ENCODE measurements at regions not wholly inside any gene's neighbourhood (a gene's known extent, or its start where the extent isn't known, plus 50 kb on each side); places are given as distances from the start of the nearest gene placed in this dataset.

DNA sequence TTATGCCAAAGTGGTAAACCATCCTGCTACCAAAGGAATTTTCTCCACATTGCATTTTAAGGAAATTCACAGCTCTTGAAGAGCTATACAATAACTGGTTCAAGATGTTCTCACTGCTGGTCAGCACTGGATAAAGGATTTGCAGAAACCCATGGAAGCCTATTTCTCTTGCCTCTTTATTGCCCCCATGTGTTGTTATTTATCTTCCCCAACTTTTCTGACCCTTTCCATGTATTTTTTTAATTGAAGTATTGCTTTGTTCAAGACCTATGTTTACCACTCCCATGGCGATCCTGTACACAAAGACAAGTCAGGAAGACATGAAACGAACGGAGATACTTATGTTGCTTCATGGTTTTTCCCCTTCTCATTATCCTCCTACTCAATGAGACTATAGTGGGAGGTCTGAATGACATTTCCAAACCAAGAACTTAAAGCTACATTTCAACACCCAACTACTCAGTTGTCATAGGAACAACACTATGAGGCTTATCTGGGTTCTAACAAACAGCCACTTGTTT is 566.4 kb upstream of the DIPK2B start:
- no peaks in the 10 kb centered on the region for H3K9me3 ChIP-seq (ENCODE audit: low read length)
- H3F3A ChIP-seq (ENCODE audit: insufficient read depth, low read length) = no peaks in the 10 kb centered on the region
- H2AFZ ChIP-seq (ENCODE audit: low read length) = no peak overlapping the region
- H3K79me2 ChIP-seq (ENCODE audit: insufficient read depth, low read length) = no peaks in the 10 kb centered on the region
- no peaks in the 10 kb centered on the region for H4K20me1 ChIP-seq (ENCODE audit: insufficient read depth, low read length)
- no peak overlapping the region for H3K4me3 ChIP-seq (ENCODE audit: low read depth, low read length, poor library complexity, severe bottlenecking)
- H3K27me3 ChIP-seq (ENCODE audit: insufficient read depth, low read length) = no peaks in the 10 kb centered on the region
- no peak overlapping the region for H3K4me2 ChIP-seq (ENCODE audit: low read length)
- H3K9me2 ChIP-seq (ENCODE audit: low read depth, low read length) = no peaks in the 10 kb centered on the region
- TF ChIP-seq EZH2 (IDR thresholded peaks at IDR 0.05; ENCODE audit: borderline replicate concordance, low read length) = no peak
- TF ChIP-seq, protein P1, sequence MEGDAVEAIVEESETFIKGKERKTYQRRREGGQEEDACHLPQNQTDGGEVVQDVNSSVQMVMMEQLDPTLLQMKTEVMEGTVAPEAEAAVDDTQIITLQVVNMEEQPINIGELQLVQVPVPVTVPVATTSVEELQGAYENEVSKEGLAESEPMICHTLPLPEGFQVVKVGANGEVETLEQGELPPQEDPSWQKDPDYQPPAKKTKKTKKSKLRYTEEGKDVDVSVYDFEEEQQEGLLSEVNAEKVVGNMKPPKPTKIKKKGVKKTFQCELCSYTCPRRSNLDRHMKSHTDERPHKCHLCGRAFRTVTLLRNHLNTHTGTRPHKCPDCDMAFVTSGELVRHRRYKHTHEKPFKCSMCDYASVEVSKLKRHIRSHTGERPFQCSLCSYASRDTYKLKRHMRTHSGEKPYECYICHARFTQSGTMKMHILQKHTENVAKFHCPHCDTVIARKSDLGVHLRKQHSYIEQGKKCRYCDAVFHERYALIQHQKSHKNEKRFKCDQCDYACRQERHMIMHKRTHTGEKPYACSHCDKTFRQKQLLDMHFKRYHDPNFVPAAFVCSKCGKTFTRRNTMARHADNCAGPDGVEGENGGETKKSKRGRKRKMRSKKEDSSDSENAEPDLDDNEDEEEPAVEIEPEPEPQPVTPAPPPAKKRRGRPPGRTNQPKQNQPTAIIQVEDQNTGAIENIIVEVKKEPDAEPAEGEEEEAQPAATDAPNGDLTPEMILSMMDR (IDR thresholded peaks at IDR 0.05; ENCODE audit: low read length) = no peak
- H3K36me3 ChIP-seq (ENCODE audit: insufficient read depth, low read length) = no peaks in the 10 kb centered on the region
- H3K9ac ChIP-seq (ENCODE audit: low read length) = no peak overlapping the region
- H3K27ac ChIP-seq (ENCODE audit: low read depth, low read length, poor library complexity, severe bottlenecking) = no peak overlapping the region
- H3K4me1 ChIP-seq (ENCODE audit: insufficient read depth, low read length, severe bottlenecking) = no peaks in the 10 kb centered on the region

DNA sequence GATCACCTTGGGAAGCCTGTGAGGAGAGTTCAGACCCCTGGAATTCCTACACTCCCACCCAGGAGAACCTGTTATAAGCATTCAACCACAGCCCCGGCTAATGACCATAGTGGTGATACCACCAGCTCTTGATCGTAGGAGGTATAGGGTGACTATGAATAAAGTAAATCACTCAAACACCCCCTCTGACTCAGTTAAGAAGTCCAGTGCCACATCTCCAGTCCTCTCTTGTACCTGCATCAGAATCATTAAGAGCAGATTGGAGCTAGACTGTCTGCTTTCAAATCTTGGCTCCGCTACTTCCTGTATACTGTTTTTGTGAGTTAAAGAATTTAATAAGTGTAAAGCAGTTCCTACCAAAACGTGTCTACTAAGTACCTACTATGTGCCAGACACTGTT is 565.1 kb upstream of the DIPK2B start:
- TF ChIP-seq, protein P1 (IDR thresholded peaks at IDR 0.05; ENCODE audit: low read length) = no peak
- no peak for TF ChIP-seq EZH2 (IDR thresholded peaks at IDR 0.05; ENCODE audit: borderline replicate concordance, low read length)
- no peak overlapping the region for H3K27ac ChIP-seq (ENCODE audit: low read depth, low read length, poor library complexity, severe bottlenecking)
- H4K20me1 ChIP-seq (ENCODE audit: insufficient read depth, low read length) = no peaks in the 10 kb centered on the region
- H3K9me2 ChIP-seq (ENCODE audit: low read depth, low read length) = no peaks in the 10 kb centered on the region
- no peaks in the 10 kb centered on the region for H3K9me3 ChIP-seq (ENCODE audit: low read length)
- no peak overlapping the region for H3K4me3 ChIP-seq (ENCODE audit: low read depth, low read length, poor library complexity, severe bottlenecking)
- no peaks in the 10 kb centered on the region for H3K79me2 ChIP-seq (ENCODE audit: insufficient read depth, low read length)
- H3K27me3 ChIP-seq (ENCODE audit: insufficient read depth, low read length) = no peaks in the 10 kb centered on the region
- no peak overlapping the region for H3K4me2 ChIP-seq (ENCODE audit: low read length)
- H3K9ac ChIP-seq (ENCODE audit: low read length) = no peak overlapping the region
- H3K36me3 ChIP-seq (ENCODE audit: insufficient read depth, low read length) = no peaks in the 10 kb centered on the region
- H3F3A ChIP-seq (ENCODE audit: insufficient read depth, low read length) = no peaks in the 10 kb centered on the region
- H2AFZ ChIP-seq (ENCODE audit: low read length) = no peak overlapping the region
- H3K4me1 ChIP-seq (ENCODE audit: insufficient read depth, low read length, severe bottlenecking) = no peaks in the 10 kb centered on the region

DNA sequence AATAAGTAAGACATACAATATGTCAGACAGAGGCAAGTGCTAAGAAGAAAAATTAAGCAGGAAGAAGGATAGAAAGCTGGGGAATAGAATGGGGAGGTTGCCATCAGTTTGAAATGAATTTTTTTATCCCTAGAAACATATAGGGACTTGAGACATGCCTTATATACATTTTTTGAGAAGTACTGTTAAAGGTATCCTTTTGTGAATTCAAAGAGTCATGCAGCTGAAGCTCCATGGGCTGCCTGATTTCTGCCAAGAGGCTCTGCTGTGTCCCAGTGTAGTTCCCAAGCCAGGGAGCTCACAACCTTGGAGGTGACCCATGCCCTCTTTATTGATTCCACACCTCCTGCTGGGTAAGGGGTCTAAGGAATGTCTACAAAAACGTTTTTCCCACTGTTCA is 564.6 kb upstream of the DIPK2B start:
- no peaks in the 10 kb centered on the region for H3K4me1 ChIP-seq (ENCODE audit: insufficient read depth, low read length, severe bottlenecking)
- no peaks in the 10 kb centered on the region for H3K9me2 ChIP-seq (ENCODE audit: low read depth, low read length)
- H3K27ac ChIP-seq (ENCODE audit: low read depth, low read length, poor library complexity, severe bottlenecking) = no peak overlapping the region
- no peak overlapping the region for H3K4me3 ChIP-seq (ENCODE audit: low read depth, low read length, poor library complexity, severe bottlenecking)
- no peak overlapping the region for H2AFZ ChIP-seq (ENCODE audit: low read length)
- H4K20me1 ChIP-seq (ENCODE audit: insufficient read depth, low read length) = no peaks in the 10 kb centered on the region
- no peaks in the 10 kb centered on the region for H3K79me2 ChIP-seq (ENCODE audit: insufficient read depth, low read length)
- no peaks in the 10 kb centered on the region for H3F3A ChIP-seq (ENCODE audit: insufficient read depth, low read length)
- H3K27me3 ChIP-seq (ENCODE audit: insufficient read depth, low read length) = no peaks in the 10 kb centered on the region
- no peaks in the 10 kb centered on the region for H3K9me3 ChIP-seq (ENCODE audit: low read length)
- H3K4me2 ChIP-seq (ENCODE audit: low read length) = no peak overlapping the region
- H3K36me3 ChIP-seq (ENCODE audit: insufficient read depth, low read length) = no peaks in the 10 kb centered on the region
- TF ChIP-seq EZH2 (IDR thresholded peaks at IDR 0.05; ENCODE audit: borderline replicate concordance, low read length) = no peak
- TF ChIP-seq, protein P1 (IDR thresholded peaks at IDR 0.05; ENCODE audit: low read length) = no peak
- no peak overlapping the region for H3K9ac ChIP-seq (ENCODE audit: low read length)

Data from OCI-LY1 (cell line).